IMR-90 (cell line): ENCODE measurements at regions not wholly inside any gene's neighbourhood (a gene's known extent, or its start where the extent isn't known, plus 50 kb on each side); places are given as distances from the start of the nearest gene placed in this dataset.

ENCODE experiments used
- MXI1 ChIP-seq: IDR thresholded peaks from 2 replicates; pipeline ENCODE4 v1.6.1; 2012; ENCODE audit warnings: low read depth, mild to moderate bottlenecking, low read length, moderate library complexity, borderline replicate concordance
- POLR2A ChIP-seq: IDR thresholded peaks from 2 replicates; pipeline ENCODE4 v1.6.1; 2012; ENCODE audit warnings: mild to moderate bottlenecking, low read depth, low read length
- RAD21 ChIP-seq: IDR thresholded peaks from 2 replicates; pipeline ENCODE4 v1.6.1; 2012; ENCODE audit warnings: low read length, improper control_type of control experiment
- SMC3 ChIP-seq: fragments of 150-350 bp; IDR thresholded peaks from 2 replicates; pipeline ENCODE4 v1.6.1; 2016; ENCODE audit warnings: low read depth, mild to moderate bottlenecking, antibody characterized with exemption, low read length, moderate library complexity
- TF ChIP-seq, protein P1 (sequence below): conservative IDR thresholded peaks from 2 replicates; pipeline ENCODE4 v1.5.1; 2012; ENCODE audit warnings: mild to moderate bottlenecking, low read depth, low read length, improper control_type of control experiment
- TF ChIP-seq, protein P2 (sequence below): fragments of 150-350 bp; IDR thresholded peaks from 2 replicates; pipeline ENCODE4 v1.6.1; 2016; ENCODE audit warnings: low read depth, mild to moderate bottlenecking, low read length, moderate library complexity, borderline replicate concordance

DNA sequence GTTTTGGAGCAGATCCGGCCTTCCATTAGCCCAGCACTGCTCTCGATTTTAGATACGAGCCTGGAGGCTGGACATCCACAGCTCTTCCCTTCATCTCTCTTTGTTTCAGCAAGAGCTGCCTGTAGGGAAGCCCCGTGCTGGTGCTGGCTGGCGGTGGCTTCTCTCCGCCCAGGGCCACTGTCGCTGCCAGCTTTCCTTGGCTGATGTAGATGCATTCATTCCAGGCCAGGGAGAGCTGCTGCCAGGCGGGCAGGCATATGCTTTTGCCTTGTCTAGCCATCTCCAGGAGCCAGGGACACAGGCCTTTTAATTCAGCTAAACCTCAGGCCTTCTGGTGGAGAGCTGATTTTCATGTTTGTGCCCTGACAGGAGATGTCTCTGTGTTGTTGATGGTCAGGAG lies 409.3 kb upstream of the CLINT1 start:
- TF ChIP-seq, protein P1, sequence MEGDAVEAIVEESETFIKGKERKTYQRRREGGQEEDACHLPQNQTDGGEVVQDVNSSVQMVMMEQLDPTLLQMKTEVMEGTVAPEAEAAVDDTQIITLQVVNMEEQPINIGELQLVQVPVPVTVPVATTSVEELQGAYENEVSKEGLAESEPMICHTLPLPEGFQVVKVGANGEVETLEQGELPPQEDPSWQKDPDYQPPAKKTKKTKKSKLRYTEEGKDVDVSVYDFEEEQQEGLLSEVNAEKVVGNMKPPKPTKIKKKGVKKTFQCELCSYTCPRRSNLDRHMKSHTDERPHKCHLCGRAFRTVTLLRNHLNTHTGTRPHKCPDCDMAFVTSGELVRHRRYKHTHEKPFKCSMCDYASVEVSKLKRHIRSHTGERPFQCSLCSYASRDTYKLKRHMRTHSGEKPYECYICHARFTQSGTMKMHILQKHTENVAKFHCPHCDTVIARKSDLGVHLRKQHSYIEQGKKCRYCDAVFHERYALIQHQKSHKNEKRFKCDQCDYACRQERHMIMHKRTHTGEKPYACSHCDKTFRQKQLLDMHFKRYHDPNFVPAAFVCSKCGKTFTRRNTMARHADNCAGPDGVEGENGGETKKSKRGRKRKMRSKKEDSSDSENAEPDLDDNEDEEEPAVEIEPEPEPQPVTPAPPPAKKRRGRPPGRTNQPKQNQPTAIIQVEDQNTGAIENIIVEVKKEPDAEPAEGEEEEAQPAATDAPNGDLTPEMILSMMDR = no peak
- no peak for TF ChIP-seq POLR2A
- TF ChIP-seq, protein P2, sequence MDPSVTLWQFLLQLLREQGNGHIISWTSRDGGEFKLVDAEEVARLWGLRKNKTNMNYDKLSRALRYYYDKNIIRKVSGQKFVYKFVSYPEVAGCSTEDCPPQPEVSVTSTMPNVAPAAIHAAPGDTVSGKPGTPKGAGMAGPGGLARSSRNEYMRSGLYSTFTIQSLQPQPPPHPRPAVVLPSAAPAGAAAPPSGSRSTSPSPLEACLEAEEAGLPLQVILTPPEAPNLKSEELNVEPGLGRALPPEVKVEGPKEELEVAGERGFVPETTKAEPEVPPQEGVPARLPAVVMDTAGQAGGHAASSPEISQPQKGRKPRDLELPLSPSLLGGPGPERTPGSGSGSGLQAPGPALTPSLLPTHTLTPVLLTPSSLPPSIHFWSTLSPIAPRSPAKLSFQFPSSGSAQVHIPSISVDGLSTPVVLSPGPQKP = no peak
- no peak for TF ChIP-seq SMC3
- TF ChIP-seq MXI1 = no peak
- no peak for TF ChIP-seq RAD21
